Activated naive CD8-positive, alpha-beta T cell treated with anti-CD3 and anti-CD28 coated beads for 36 hours (primary cell): ENCODE measurements at regions not wholly inside any gene's neighbourhood (a gene's known extent, or its start where the extent isn't known, plus 50 kb on each side); places are given as distances from the start of the nearest gene placed in this dataset.
"Not testable (repeated sequence)": the region's sequence is repeated elsewhere in the genome, so short reads cannot be mapped to it uniquely, and the experiment has no call there.

Experiments
- DNase-seq: peaks from one replicate; pipeline ENCODE4 v3.0.0; 2021
- H3K27ac Mint-ChIP-seq: one replicate; pipeline ENCODE4 v1.8.0; 2022; ENCODE audit warnings: mild to moderate bottlenecking, moderate library complexity, mixed read lengths
- H3K27me3 Mint-ChIP-seq: one replicate; pipeline ENCODE4 v1.8.0; 2022; ENCODE audit warnings: mild to moderate bottlenecking, mixed read lengths
- H3K36me3 Mint-ChIP-seq: one replicate; pipeline ENCODE4 v1.8.0; 2021; ENCODE audit warnings: mild to moderate bottlenecking, mixed read lengths
- H3K4me1 Mint-ChIP-seq: one replicate; pipeline ENCODE4 v1.8.0; 2021; ENCODE audit warnings: mixed read lengths
- H3K4me3 Mint-ChIP-seq: one replicate; pipeline ENCODE4 v1.8.0; 2022; ENCODE audit warnings: mild to moderate bottlenecking, moderate library complexity, mixed read lengths
- H3K9me3 Mint-ChIP-seq: one replicate; pipeline ENCODE4 v1.8.0; 2022; ENCODE audit warnings: mixed read lengths

- no peaks in the 10 kb centered on the region for H3K27me3 Mint-ChIP-seq
- H3K4me3 Mint-ChIP-seq: no peak overlapping the region
- no peaks in the 10 kb centered on the region for H3K4me1 Mint-ChIP-seq
- no peak for DNase-seq
- no peaks in the 10 kb centered on the region for H3K36me3 Mint-ChIP-seq
- no peak overlapping the region for H3K27ac Mint-ChIP-seq
- peaks cover 2% of the 10 kb centered on the region for H3K9me3 Mint-ChIP-seq
These were observed 129.9 kb upstream of the NEGR1 start for GRCh38 chr1:72412286-72412685.

- no peaks in the 10 kb centered on the region for H3K9me3 Mint-ChIP-seq
- H3K27ac Mint-ChIP-seq: no peak overlapping the region
- no peaks in the 10 kb centered on the region for H3K36me3 Mint-ChIP-seq
- H3K27me3 Mint-ChIP-seq: no peaks in the 10 kb centered on the region
- no peaks in the 10 kb centered on the region for H3K4me1 Mint-ChIP-seq
- H3K4me3 Mint-ChIP-seq: no peak overlapping the region
- DNase-seq: no peak
These were observed 117.5 kb upstream of the NEGR1 start for GRCh38 chr1:72399807-72400206.

GRCh38 chr1:72397786-72398185, 115.4 kb upstream of the NEGR1 start:
- H3K27ac Mint-ChIP-seq: no peak overlapping the region
- no peaks in the 10 kb centered on the region for H3K27me3 Mint-ChIP-seq
- no peaks in the 10 kb centered on the region for H3K36me3 Mint-ChIP-seq
- no peak overlapping the region for H3K4me3 Mint-ChIP-seq
- H3K4me1 Mint-ChIP-seq: no peaks in the 10 kb centered on the region
- no peaks in the 10 kb centered on the region for H3K9me3 Mint-ChIP-seq
- no peak for DNase-seq

- DNase-seq: no peak
- Mint-ChIP-seq H3K4me1 (no peaks in the 10 kb centered on the region), H3K9me3 (peaks cover 2% of the 10 kb centered on the region), H3K27ac (no peak overlapping the region), H3K4me3 (no peak overlapping the region), H3K27me3 (peaks cover 7% of the 10 kb centered on the region), H3K36me3 (no peaks in the 10 kb centered on the region)
These were observed 112.1 kb upstream of the NEGR1 start for GRCh38 chr1:72394457-72394856.

- H3K9me3 Mint-ChIP-seq: no peaks in the 10 kb centered on the region
- H3K27ac Mint-ChIP-seq: no peak overlapping the region
- H3K4me1 Mint-ChIP-seq: no peaks in the 10 kb centered on the region
- no peak overlapping the region for H3K4me3 Mint-ChIP-seq
- DNase-seq: no peak
- no peaks in the 10 kb centered on the region for H3K36me3 Mint-ChIP-seq
- H3K27me3 Mint-ChIP-seq: no peaks in the 10 kb centered on the region
These were observed 96.7 kb upstream of the NEGR1 start for GRCh38 chr1:72379072-72379471.

GRCh38 chr1:72375226-72375625, 92.9 kb upstream of the NEGR1 start:
- Mint-ChIP-seq H3K4me3 (no peak overlapping the region), H3K9me3 (peaks cover 3% of the 10 kb centered on the region), H3K27me3 (no peaks in the 10 kb centered on the region), H3K27ac (no peak overlapping the region), H3K4me1 (no peaks in the 10 kb centered on the region), H3K36me3 (no peaks in the 10 kb centered on the region)
- no peak for DNase-seq

- H3K9me3 Mint-ChIP-seq: peaks cover 7% of the 10 kb centered on the region
- no peak overlapping the region for H3K4me3 Mint-ChIP-seq
- H3K36me3 Mint-ChIP-seq: no peaks in the 10 kb centered on the region
- DNase-seq: no peak
- peaks cover 4% of the 10 kb centered on the region for H3K4me1 Mint-ChIP-seq
- peaks cover 7% of the 10 kb centered on the region for H3K27me3 Mint-ChIP-seq
- no peak overlapping the region for H3K27ac Mint-ChIP-seq
These were observed 89.1 kb upstream of the NEGR1 start for GRCh38 chr1:72371259-72372035.

GRCh38 chr1:72370836-72371235, 88.5 kb upstream of the NEGR1 start:
- H3K27ac Mint-ChIP-seq, H3K27me3 Mint-ChIP-seq, H3K36me3 Mint-ChIP-seq, DNase-seq, H3K4me1 Mint-ChIP-seq, H3K9me3 Mint-ChIP-seq, H3K4me3 Mint-ChIP-seq: not testable (repeated sequence)

- no peaks in the 10 kb centered on the region for H3K36me3 Mint-ChIP-seq
- H3K27me3 Mint-ChIP-seq: peaks cover 7% of the 10 kb centered on the region
- H3K9me3 Mint-ChIP-seq: peaks cover 7% of the 10 kb centered on the region
- no peak overlapping the region for H3K4me3 Mint-ChIP-seq
- peaks cover 4% of the 10 kb centered on the region for H3K4me1 Mint-ChIP-seq
- DNase-seq: no peak
- H3K27ac Mint-ChIP-seq: no peak overlapping the region
These were observed 86.9 kb upstream of the NEGR1 start for GRCh38 chr1:72369069-72369757.

GRCh38 chr1:72366466-72366865, 84.1 kb upstream of the NEGR1 start:
- Mint-ChIP-seq H3K9me3 (peaks cover 7% of the 10 kb centered on the region), H3K4me1 (peaks cover 4% of the 10 kb centered on the region), H3K36me3 (no peaks in the 10 kb centered on the region), H3K4me3 (no peak overlapping the region), H3K27me3 (peaks cover 7% of the 10 kb centered on the region), H3K27ac (no peak overlapping the region)
- DNase-seq: peak; percentile 7

GRCh38 chr1:72365693-72366092, 83.4 kb upstream of the NEGR1 start:
- Mint-ChIP-seq H3K4me1 (peaks cover 4% of the 10 kb centered on the region), H3K9me3 (peaks cover 7% of the 10 kb centered on the region), H3K4me3 (no peak overlapping the region), H3K27me3 (peaks cover 7% of the 10 kb centered on the region), H3K27ac (no peak overlapping the region), H3K36me3 (no peaks in the 10 kb centered on the region)
- DNase-seq: no peak

- Mint-ChIP-seq H3K27me3 (peaks cover under 1% of the 10 kb centered on the region), H3K4me3 (no peak overlapping the region), H3K9me3 (peaks cover 2% of the 10 kb centered on the region), H3K27ac (no peak overlapping the region), H3K4me1 (no peaks in the 10 kb centered on the region), H3K36me3 (no peaks in the 10 kb centered on the region)
- DNase-seq: no peak
These were observed 80.2 kb upstream of the NEGR1 start for GRCh38 chr1:72362538-72362937.

- H3K36me3 Mint-ChIP-seq: no peaks in the 10 kb centered on the region
- no peak overlapping the region for H3K4me3 Mint-ChIP-seq
- DNase-seq: no peak
- H3K27ac Mint-ChIP-seq: no peak overlapping the region
- H3K4me1 Mint-ChIP-seq: no peaks in the 10 kb centered on the region
- peaks cover 2% of the 10 kb centered on the region for H3K9me3 Mint-ChIP-seq
- H3K27me3 Mint-ChIP-seq: no peaks in the 10 kb centered on the region
These were observed 75.1 kb upstream of the NEGR1 start for GRCh38 chr1:72357411-72357810.

GRCh38 chr1:72355899-72356298, 73.6 kb upstream of the NEGR1 start:
- no peak for DNase-seq
- H3K4me1 Mint-ChIP-seq: no peaks in the 10 kb centered on the region

GRCh38 chr1:72341661-72342060, 59.3 kb upstream of the NEGR1 start:
- Mint-ChIP-seq H3K27me3 (no peaks in the 10 kb centered on the region), H3K4me3 (no peak overlapping the region), H3K4me1 (no peaks in the 10 kb centered on the region), H3K36me3 (no peaks in the 10 kb centered on the region), H3K9me3 (peaks cover 3% of the 10 kb centered on the region), H3K27ac (no peak overlapping the region)
- no peak for DNase-seq

More at GRCh38 chr1:72355899-72356298, 73.6 kb upstream of the NEGR1 start:
- Mint-ChIP-seq H3K27me3 (no peaks in the 10 kb centered on the region), H3K9me3 (peaks cover 2% of the 10 kb centered on the region), H3K36me3 (no peaks in the 10 kb centered on the region), H3K4me3 (no peak overlapping the region), H3K27ac (no peak overlapping the region)

- H3K9me3 Mint-ChIP-seq: peaks cover 3% of the 10 kb centered on the region
- no peak overlapping the region for H3K4me3 Mint-ChIP-seq
- H3K4me1 Mint-ChIP-seq: no peaks in the 10 kb centered on the region
- no peak overlapping the region for H3K27ac Mint-ChIP-seq
- no peaks in the 10 kb centered on the region for H3K36me3 Mint-ChIP-seq
- no peaks in the 10 kb centered on the region for H3K27me3 Mint-ChIP-seq
- no peak for DNase-seq
These were observed 54.4 kb upstream of the NEGR1 start for GRCh38 chr1:72336776-72337175.
